GM18511 (cell line): ENCODE measurements at regions not wholly inside any gene's neighbourhood (a gene's known extent, or its start where the extent isn't known, plus 50 kb on each side); places are given as distances from the start of the nearest gene placed in this dataset.

Experiments used
- ATAC-seq: cut with Tn5 transposase; IDR thresholded peaks from one replicate; pipeline ENCODE4 v1.9.1; 2021; ENCODE audit warnings: mild to moderate bottlenecking, moderate library complexity; ENCODE audit not compliant: unreplicated experiment

GRCh38 chr5:71982717-71983395, 124.4 kb upstream of the MAP1B start:
- ATAC-seq: no peak

- ATAC-seq: no peak
These were observed 121.2 kb upstream of the MAP1B start for GRCh38 chr5:71986101-71986500.

- ATAC-seq: no peak
These were observed 118.5 kb upstream of the MAP1B start for GRCh38 chr5:71988808-71989207.

- ATAC-seq: no peak
These were observed 113.7 kb upstream of the MAP1B start for GRCh38 chr5:71993600-71993999.

DNA sequence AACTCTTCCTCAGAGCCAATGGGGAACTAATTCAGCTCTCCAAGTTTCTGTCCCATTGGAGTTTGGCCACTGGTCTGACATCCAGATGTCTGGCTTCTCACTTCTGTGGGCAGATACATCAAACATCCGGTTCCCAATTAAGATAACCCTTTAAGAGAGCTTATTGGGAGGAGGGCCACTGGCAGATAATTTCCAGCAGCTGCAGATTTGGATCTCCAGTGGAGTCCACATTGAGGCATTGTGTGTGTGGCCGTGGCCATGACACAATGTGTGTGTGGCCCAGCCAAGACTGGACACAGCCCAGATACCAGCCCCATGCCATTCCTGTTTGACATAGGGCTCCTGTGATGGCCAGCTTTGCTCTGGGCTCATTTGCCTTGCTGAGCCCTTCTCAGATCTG, 110.5 kb upstream of the MAP1B start:
- no peak for ATAC-seq

DNA sequence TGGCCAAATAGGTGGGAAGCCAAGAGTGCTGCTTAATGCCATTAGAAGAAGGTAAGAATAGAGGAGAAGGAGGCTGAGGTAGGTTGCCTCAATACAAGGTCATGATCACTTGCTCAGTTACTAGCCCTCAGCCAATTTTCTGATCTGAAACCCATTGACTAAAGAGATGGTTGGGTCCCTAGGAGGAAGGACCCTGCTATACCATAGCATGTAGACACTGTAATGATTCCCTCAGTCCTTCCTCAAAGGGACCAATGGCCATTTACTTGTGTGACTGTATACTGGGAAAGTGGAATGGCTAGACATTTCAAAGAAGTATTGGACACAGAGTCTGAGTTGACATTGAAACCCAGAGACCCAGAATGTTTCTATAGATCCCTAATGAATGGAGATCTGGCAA, 108.5 kb upstream of the MAP1B start:
- ATAC-seq: no peak

DNA sequence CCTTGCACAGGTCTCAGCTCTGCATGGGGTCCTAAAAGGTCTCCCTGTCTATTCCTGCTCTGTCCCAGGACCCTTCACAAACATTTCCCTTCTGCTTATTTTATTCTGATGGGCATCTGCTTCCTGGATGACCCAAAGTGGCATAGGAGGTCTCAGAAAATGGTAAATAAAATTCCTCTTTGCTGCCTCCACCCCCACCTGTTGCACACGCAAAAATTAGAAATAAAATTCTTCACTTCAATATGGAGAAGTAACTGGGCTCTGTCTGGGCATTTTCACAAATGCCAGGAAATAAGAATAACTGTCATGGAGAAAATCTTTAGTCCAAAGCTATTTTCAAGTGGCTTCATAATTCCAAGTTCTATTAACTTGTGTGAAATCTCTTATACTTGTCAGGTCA, 106.6 kb upstream of the MAP1B start:
- ATAC-seq: no peak

DNA sequence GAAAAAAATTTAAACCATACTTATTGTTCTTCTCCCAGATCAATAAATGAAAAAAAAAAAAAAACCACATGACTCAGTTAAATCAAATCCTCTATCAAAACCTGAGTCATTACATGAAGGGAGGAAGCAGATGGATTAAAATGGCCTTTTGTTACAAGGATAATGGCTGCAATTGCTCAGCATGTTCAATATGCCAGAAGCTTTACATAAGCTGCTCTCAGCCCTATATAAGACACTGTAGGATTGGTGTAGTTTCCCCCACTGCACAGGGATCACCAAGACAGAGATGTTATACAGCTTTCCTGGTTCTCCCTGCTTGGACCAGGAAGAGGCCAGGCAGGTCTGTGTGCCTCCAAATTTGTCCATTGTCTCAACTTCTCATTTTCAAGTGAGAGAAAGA, 101.6 kb upstream of the MAP1B start:
- no peak for ATAC-seq

DNA sequence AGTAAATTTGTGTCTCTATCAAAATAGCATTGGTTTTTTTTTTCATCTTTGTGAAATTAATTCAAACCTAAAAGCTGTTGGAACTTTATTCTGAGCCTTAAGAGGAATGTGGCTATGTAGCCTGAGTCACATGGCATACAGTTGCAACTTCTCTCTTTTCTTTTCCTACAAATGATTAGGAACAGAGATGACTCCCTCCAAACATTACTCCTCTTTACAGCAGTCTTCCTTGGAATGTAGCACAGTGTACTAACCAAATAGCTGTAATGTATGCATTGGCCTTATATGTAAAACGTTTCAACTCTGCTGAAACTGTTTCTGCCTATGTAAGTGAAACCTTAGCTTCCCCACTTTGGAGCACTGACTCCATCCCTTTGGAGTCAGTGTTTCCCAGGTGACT, 100.9 kb upstream of the MAP1B start:
- no peak for ATAC-seq

DNA sequence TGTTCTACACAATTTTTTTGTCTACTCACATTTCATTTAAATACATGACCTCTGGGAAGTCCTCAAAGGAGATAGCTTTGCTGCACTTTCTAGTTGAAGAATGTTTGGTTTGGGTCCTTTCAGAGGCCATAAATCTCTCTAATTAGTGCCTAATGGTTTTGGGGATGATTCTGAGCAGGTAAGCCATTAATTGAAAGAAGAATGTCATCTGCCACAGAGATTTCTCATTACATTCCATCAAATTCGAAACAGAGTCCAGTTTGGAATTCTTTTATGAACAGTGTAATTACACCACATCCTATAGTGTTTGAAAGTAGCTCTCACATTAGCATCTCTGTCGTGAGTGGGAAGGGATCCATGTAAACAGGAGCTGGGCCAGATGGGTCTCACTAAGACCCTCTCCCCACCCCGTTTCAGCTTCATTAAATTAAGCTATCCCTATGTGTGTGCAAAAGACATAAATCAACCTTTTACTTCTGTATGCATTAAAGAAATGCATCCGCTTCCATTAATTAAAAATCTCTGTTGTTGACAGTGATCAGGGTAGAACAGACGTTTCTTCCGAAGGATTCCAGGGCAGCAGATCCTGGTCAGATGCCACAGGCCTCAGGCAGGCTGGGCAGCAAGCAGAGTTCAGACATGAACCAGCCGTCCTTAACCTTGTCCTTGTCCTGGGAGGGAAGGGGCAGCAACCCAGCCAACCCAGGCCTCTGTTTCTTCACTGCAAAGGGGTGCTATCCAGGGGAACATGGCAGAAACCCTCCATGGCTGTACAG, 99.8 kb upstream of the MAP1B start:
- ATAC-seq: no peak

GRCh38 chr5:72009280-72009679, 98.0 kb upstream of the MAP1B start:
- no peak for ATAC-seq

GRCh38 chr5:72010430-72010829, 96.8 kb upstream of the MAP1B start:
- ATAC-seq: no peak

GRCh38 chr5:72012906-72013305, 94.4 kb upstream of the MAP1B start:
- ATAC-seq: no peak

DNA sequence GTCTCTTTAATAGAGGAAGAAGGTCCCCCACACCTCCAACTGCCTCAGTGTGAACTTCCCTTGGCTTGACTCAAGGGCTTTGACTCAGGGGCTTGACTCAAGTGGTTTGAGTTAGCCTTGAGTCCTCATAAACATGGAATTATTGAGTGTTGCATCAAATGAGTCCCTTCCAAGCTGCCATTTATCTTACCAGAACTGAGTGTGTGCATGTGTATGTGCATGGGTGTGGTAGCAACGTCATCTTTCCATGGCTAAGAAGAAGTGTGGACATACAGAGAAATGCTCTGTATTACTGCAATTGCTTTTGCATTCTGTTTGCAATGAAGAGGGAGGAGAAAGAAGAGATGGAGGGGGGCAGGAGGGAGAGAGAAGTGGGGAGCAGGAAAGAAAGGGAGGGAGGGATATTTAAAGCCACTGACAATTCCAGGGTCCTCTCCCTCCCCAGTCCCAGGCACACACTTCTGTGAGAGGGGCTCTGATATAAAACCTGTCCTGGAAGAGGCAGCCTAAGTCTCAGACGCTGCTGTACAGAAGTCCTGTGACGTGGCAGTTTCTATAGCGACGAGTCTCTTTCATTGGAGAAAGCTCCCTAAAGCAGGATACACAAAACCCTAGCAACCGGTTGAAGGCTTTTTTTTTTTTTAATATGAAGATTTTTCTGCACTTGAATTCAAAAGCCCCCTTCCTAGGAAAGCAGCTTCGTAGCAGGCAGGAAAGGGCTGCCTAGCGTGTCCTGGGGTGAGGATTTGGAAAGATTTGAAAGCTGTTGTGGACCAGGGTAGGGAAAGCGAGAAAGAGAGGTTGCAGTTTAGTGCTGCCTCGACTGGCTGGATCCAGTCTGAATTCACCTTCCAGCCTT, 93.3 kb upstream of the MAP1B start:
- ATAC-seq: no peak

GRCh38 chr5:72015103-72015548, 92.1 kb upstream of the MAP1B start:
- ATAC-seq: no peak

DNA sequence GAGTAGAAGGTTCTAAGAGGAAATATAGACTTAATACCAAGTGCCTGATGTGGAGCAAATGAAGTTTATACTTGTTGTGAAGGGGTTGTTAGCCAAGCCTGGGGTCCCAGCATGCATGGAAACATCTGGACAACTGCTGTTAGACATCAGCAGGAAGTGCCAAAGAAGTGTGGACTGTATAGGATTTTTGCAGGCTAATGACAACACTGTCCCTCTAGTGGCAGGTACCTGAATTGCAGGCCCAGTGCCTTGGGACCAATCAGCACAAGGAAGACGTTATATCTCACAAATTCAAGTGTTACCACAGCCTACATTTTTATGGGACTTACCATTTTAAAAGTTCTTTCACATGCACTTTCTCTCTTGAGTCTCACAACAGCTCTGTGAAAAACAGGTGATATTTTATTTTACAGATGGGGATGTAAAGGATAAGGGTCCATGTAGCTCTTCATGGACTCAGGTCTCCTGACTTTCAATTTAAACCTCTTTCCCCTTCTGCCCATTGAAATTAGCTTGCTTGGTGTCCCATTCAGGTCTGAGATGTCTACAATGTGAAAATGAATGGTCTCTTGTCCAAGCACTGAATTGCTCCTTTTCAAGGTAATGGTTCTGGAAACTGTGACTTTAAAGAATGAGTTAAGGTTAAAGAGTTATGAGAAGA, 89.0 kb upstream of the MAP1B start:
- ATAC-seq: no peak

DNA sequence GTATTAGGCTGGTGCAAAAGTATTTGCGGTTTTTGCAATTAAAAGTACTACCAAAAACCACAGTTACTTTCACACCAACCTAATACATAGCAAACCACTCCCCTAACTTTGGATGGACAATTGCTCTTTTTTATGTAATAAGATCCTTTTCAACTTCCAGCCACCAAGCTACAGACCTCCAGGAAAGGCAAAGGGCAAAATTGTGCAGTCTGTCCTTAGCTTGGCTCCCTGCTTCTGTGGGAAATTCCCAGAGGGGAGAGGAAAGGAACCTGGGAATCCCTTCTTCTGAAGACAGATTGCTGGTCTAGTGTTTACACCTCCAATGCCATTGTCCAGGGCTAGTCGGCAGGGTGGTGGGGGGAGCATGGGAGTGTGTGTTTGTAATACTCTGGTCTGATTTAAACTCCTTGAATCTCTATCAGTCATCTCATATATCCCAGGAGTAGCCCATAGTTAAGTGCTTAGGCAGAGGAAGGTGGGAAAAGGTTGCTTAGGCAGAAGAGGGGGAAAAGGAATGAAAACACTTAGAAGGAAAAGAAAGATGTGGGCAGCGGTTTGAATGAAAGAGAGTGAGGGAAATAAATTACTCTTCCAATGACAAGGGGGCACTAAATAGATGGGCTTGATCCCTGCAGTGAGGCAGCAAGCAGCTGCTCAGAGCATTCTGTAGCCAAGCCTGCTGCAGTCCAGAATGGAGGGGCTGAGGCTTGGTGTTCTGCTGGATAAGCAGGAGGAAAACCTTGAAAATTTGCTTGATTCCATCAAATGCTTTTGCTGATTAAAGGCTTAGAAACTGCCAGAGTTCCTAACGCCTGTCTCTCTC, 86.9 kb upstream of the MAP1B start:
- ATAC-seq: no peak

GRCh38 chr5:72021651-72022357, 85.5 kb upstream of the MAP1B start:
- no peak for ATAC-seq

GRCh38 chr5:72028382-72028781, 78.9 kb upstream of the MAP1B start:
- no peak for ATAC-seq

DNA sequence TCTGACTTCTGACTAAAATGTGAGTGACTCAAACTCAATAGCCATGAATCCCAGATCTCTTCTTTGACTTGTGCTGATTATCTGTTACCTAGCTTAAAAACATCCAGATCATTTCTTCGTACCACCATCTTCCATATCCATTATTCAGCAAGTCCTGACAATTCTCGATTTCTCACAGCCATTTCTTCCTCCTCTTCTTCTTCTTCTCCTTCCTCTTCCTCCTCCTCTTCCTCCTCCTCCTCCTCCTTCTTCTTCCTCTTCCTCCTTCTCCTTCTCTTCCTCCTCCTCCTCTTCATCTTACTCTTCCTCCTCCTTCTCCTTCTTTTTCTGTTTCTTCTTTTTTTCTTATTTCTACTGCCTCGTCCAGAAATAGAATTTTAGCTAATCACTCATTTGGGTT, 77.0 kb upstream of the MAP1B start:
- no peak for ATAC-seq
